ENCODE measurements at regions not wholly inside any gene's neighbourhood (a gene's known extent, or its start where the extent isn't known, plus 50 kb on each side); places are given as distances from the start of the nearest gene placed in this dataset.

DNA sequence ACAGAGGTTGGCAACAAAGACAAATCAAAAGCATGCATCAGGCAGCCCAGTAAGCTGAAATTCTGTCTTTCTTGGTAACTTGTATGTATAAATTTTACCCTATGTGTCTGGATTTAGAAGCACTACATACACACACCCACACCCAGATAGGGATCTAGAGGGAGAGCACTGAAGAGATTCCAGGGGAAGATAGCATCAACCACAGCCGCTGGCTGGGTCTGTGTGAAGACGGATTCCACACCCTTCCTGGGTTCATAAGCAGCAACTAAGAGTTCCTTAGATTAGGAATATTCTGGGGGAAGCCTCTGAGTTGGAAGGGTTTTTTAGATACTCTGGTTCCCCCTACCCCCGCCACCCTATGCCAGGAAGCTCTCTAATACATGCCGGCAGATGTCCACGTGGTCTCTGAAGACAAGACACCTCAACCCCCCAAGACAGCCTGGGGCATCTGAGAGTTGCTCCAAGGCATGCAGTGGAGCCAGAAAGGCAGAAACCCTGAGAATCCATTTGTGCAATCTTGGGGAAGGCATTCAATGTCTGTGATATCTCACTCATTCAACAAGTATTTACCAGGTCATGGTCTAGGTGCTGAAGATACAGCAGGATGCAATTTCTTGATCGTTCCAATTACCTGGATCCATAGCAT is 86.4 kb downstream of the NOG start:
- no peaks in the 10 kb centered on the region for H3K36me3 ChIP-seq (ENCODE audit: control insufficient read depth, insufficient read depth, low read length)
- peaks cover 13% of the 10 kb centered on the region for H3K9me1 ChIP-seq (ENCODE audit: insufficient read depth, low read length)
- no peak overlapping the region for H3K9ac ChIP-seq (ENCODE audit: low read depth, low read length)
- intact Hi-C loops (cut with micrococcal nuclease) (loop anchor here (1.0 to 2.0 kb wide), 3 partner anchors 36 to 101 kb away; partner anchors contain the start of gene NOG), dilution Hi-C loops (cut with HindIII; ENCODE audit: low sequenced_read_pairs, unreplicated experiment) (no loop called here), in situ Hi-C loops (cut with MboI; ENCODE audit: low sequenced_read_pairs) (no loop called here)
- H3K9me3 ChIP-seq (ENCODE audit: control insufficient read depth, insufficient read depth, low read length): no peaks in the 10 kb centered on the region
- H4K20me1 ChIP-seq (ENCODE audit: insufficient read depth, low read length): no peaks in the 10 kb centered on the region
- H2BK5ac ChIP-seq (ENCODE audit: low read depth, low read length, poor library complexity, severe bottlenecking): no peak overlapping the region
- no peak overlapping the region for H3K23ac ChIP-seq (ENCODE audit: low read depth, low read length)
- H3K18ac ChIP-seq (ENCODE audit: low read depth, low read length): no peak overlapping the region
- H3K79me1 ChIP-seq (ENCODE audit: low read depth in 1 of 2, low read length in 2 of 2): no peaks in the 10 kb centered on the region
- H4K91ac ChIP-seq (ENCODE audit: insufficient read depth, low read depth, low read length): no peak overlapping the region; the same call in 1 of the 2 replicates
- peak overlapping the region; percentile 40; the same call in 1 of the 2 replicates for H2BK20ac ChIP-seq (ENCODE audit: low read depth, low read length)
- H3K4me1 ChIP-seq (ENCODE audit: control insufficient read depth, insufficient read depth, low read length): peaks cover 6% of the 10 kb centered on the region
- H2BK120ac ChIP-seq (ENCODE audit: low read depth, low read length): no peak overlapping the region; the same call in 1 of the 2 replicates
- 0 out of 2 replicates have a peak overlapping the region, but pooled peaks have one; percentile 9 for H2AK5ac ChIP-seq (ENCODE audit: low read depth, low read length)
- ChIA-PET POLR2A (ENCODE audit: unreplicated experiment) (no interaction called here), CTCF (interaction anchor here (0.6 to 1.9 kb wide), 3 partner anchors 36 to 1021 kb away, joined by 3 to 4 read pairs (median 4); no protein-coding TSS in a partner anchor)
- no CpG with 5 or more reads among the region's 6 CpGs for WGBS, 2 experiments (ENCODE audit: extremely low coverage in 2 of 2, insufficient read length in 1 of 2)
- H3K56ac ChIP-seq (ENCODE audit: extremely low read depth, insufficient read depth, low read length): no peak overlapping the region
- H3K27ac ChIP-seq (ENCODE audit: insufficient read depth, low read length): no peak overlapping the region
- H4K8ac ChIP-seq (ENCODE audit: low read depth in 2 of 2, low read length in 2 of 2): no peak overlapping the region
- no peak overlapping the region for H3K14ac ChIP-seq (replicated peaks; ENCODE audit: low read depth, low read length)
- H4K5ac ChIP-seq (ENCODE audit: low read depth, low read length): no peak overlapping the region
- no peak overlapping the region for H3K4me3 ChIP-seq (ENCODE audit: insufficient read depth, low read depth, low read length)
- DNase-seq (no peak), ATAC-seq (ENCODE audit: low read depth) (no peak)
- no peak overlapping the region for H3K4ac ChIP-seq (ENCODE audit: low read depth, low read length)
- H2AFZ ChIP-seq (replicated peaks; ENCODE audit: low read length, poor library complexity): no peak overlapping the region
- peak overlapping the region; percentile 27; the same call in 1 of the 3 replicates for H2BK15ac ChIP-seq (ENCODE audit: low read depth, low read length)
- TF ChIP-seq RAD21 (IDR thresholded peaks at IDR 0.05; ENCODE audit: low read length): no peak
- H2AK9ac ChIP-seq (replicated peaks; ENCODE audit: low read depth, low read length, poor library complexity): peak overlapping the region; percentile 34
- H3K27me3 ChIP-seq (ENCODE audit: control insufficient read depth, insufficient read depth, low read length): peaks cover 26% of the 10 kb centered on the region
- no peak overlapping the region for H3K4me2 ChIP-seq (ENCODE audit: low read depth, low read length)
- no TSS peak for BruUV-seq (replicated peaks)

Measured in IMR-90 (cell line).